ENCODE measurements at regions not wholly inside any gene's neighbourhood (a gene's known extent, or its start where the extent isn't known, plus 50 kb on each side); places are given as distances from the start of the nearest gene placed in this dataset.

DNA sequence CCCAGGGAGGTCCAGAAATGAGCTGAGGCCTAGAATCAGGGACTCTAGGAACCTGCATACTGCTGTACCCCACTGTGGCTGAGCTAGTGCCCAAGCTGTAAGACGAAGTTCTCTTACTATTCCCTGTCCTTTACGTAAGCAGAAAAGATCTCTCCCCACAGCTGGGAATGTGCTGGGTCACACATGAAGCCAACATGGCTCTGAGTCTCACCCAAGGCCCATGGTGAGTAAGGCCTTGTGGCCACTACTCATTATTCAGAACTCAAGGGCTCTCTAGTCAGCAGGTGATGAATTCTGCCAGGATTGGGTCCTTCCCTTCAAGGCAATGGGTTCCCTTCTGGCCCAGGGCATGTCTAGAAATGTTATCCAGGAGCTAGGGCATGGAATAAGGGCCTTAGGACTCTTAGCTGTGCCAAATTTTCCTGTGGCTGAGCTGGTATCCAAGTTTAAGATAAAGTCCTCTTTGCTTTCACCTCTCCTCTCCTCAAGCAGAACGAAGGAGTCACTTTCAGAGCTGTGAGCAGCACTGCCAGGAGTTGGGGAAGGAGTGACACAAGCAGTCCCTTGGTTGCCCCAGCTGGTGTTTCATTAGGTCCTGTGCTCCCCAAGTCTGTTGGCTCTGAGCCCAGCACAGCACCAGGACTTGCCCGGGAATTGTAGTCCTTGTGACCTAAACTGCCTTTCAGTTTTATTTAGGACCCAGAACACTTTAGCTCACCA, 707.6 kb downstream of the SLC4A3 start:
- TF ChIP-seq, protein P1, sequence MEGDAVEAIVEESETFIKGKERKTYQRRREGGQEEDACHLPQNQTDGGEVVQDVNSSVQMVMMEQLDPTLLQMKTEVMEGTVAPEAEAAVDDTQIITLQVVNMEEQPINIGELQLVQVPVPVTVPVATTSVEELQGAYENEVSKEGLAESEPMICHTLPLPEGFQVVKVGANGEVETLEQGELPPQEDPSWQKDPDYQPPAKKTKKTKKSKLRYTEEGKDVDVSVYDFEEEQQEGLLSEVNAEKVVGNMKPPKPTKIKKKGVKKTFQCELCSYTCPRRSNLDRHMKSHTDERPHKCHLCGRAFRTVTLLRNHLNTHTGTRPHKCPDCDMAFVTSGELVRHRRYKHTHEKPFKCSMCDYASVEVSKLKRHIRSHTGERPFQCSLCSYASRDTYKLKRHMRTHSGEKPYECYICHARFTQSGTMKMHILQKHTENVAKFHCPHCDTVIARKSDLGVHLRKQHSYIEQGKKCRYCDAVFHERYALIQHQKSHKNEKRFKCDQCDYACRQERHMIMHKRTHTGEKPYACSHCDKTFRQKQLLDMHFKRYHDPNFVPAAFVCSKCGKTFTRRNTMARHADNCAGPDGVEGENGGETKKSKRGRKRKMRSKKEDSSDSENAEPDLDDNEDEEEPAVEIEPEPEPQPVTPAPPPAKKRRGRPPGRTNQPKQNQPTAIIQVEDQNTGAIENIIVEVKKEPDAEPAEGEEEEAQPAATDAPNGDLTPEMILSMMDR (IDR thresholded peaks at IDR 0.05; ENCODE audit: poor library complexity, severe bottlenecking) = no peak
- TF ChIP-seq RAD21 (conservative IDR thresholded peaks at IDR 0.05) (no peak), POLR2AphosphoS5 (IDR thresholded peaks at IDR 0.05) (no peak), MXI1 (conservative IDR thresholded peaks at IDR 0.05; ENCODE audit: poor library complexity, severe bottlenecking) (no peak), EZH2 (IDR thresholded peaks at IDR 0.05; ENCODE audit: borderline replicate concordance, insufficient read depth, low read length, poor library complexity, severe bottlenecking) (no peak), EP300 (conservative IDR thresholded peaks at IDR 0.05; ENCODE audit: poor library complexity, severe bottlenecking) (no peak), TAF1 (IDR thresholded peaks at IDR 0.05; ENCODE audit: low read depth) (no peak)
